HCT116 (cell line): ENCODE measurements at regions not wholly inside any gene's neighbourhood (a gene's known extent, or its start where the extent isn't known, plus 50 kb on each side); places are given as distances from the start of the nearest gene placed in this dataset.

Experiments used
- ATAC-seq: fragments of 200-7000 bp; cut with Tn5 transposase; 2 replicates; pipeline ENCODE4 v1.9.1; 2020; ENCODE audit warnings: mild to moderate bottlenecking, moderate library complexity
- BruUV-seq: library from RNA; stranded (reverse); fragments of 400-500 nt; replicated peaks from 2 replicates; lab custom pipeline; 2021; lab: Mats Ljungman, UMichigan
- CTCF ChIA-PET: fragments of 300-600 bp; sonication (Branson Sonifier 250); formaldehyde crosslinking; loops from one replicate; lab custom pipeline; 2021; ENCODE audit warnings: antibody characterized with exemption; lab: Charles Lee
- POLR2A ChIA-PET: fragments of 300-600, 350-600 bp; sonication (Branson Sonifier 250); formaldehyde crosslinking; loops from one replicate; lab custom pipeline; 2021; ENCODE audit warnings: antibody characterized with exemption; lab: Charles Lee
- RAD21 ChIA-PET, 2 experiments: fragments of 300-600 bp; sonication (Branson Sonifier 250); formaldehyde crosslinking; loops; one replicate each; lab custom pipeline; 2023; ENCODE audit warnings: low total read pairs in 2 of 2; ENCODE audit not compliant: uncharacterized antibody in 2 of 2, unreplicated experiment in 2 of 2, low non-redundant PET in 1 of 2; lab: Charles Lee
- DNase-seq: peaks from one replicate; pipeline ENCODE4 v3.0.0-alpha.2; 2010; ENCODE audit warnings: low read depth, low spot score
- H2AFZ ChIP-seq: fragments of 200-600 bp; shearing (Covaris generic), sonication (generic); 2 replicates; pipeline ENCODE4 v1.6.1; 2017; ENCODE audit warnings: low read depth, mixed run types, mixed read lengths, antibody characterized with exemption, low read length; ENCODE audit not compliant: poor library complexity, severe bottlenecking
- H3K27ac ChIP-seq: 2 replicates; pipeline ENCODE4 v1.5.1; 2012; ENCODE audit warnings: low read depth, low read length
- H3K27me3 ChIP-seq: fragments of 200-600 bp; sonication (generic); 2 replicates; pipeline ENCODE4 v1.6.1; 2016; ENCODE audit warnings: mixed run types, low read length, mixed read lengths; ENCODE audit not compliant: insufficient read depth
- H3K36me3 ChIP-seq, 2 experiments: fragments of 200-500 bp in 1 of 2; fragments of 200-600 bp in 1 of 2; sonication (Bioruptor generic) in 1 of 2; sonication (generic) in 1 of 2; 2 replicates each; pipeline versions ENCODE4 v1.5.1 to v1.6.1; 2014 to 2016; ENCODE audit warnings: low read length in 2 of 2, inconsistent platforms in 1 of 2, mixed read lengths in 1 of 2, mixed run types in 1 of 2; ENCODE audit not compliant: insufficient read depth in 2 of 2, control insufficient read depth in 1 of 2
- H3K4me1 ChIP-seq, 2 experiments: fragments of 200-600 bp in 1 of 2; sonication (generic) in 1 of 2; 2 replicates each; pipeline versions ENCODE4 v1.5.1 to v1.6.1; 2012 to 2017; ENCODE audit warnings: low read length in 2 of 2, inconsistent platforms in 1 of 2, mild to moderate bottlenecking in 1 of 2, mixed read lengths in 1 of 2, mixed run types in 1 of 2, moderate library complexity in 1 of 2; ENCODE audit not compliant: insufficient read depth in 2 of 2, control insufficient read depth in 1 of 2
- H3K4me2 ChIP-seq: fragments of 200-600 bp; sonication (generic); 2 replicates; pipeline ENCODE4 v1.6.1; 2017; ENCODE audit warnings: mixed run types, low read length, mixed read lengths
- H3K4me3 ChIP-seq, 2 experiments: fragments of 200-600 bp in 1 of 2; sonication (generic) in 1 of 2; replicated peaks in 1 of 2; 2 replicates each; pipeline ENCODE4 v1.5.1; 2011 to 2016; ENCODE audit warnings: low read length in 2 of 2, control low read depth in 1 of 2, low read depth in 1 of 2, mild to moderate bottlenecking in 1 of 2, mixed read lengths in 1 of 2, mixed run types in 1 of 2
- H3K79me2 ChIP-seq: fragments of 200-600 bp; sonication (generic); 2 replicates; pipeline ENCODE4 v1.6.1; 2017; ENCODE audit warnings: mild to moderate bottlenecking, mixed run types, low read length, moderate library complexity, mixed read lengths; ENCODE audit not compliant: insufficient read depth
- H3K9ac ChIP-seq: fragments of 200-600 bp; sonication (generic); 2 replicates; pipeline ENCODE4 v1.6.1; 2016; ENCODE audit warnings: low read length, mixed read lengths
- H3K9me2 ChIP-seq: fragments of 200-600 bp; sonication (generic), shearing (Covaris generic); 2 replicates; pipeline ENCODE4 v1.6.1; 2017; ENCODE audit warnings: mixed run types, mild to moderate bottlenecking, moderate library complexity; ENCODE audit not compliant: insufficient read depth
- H3K9me3 ChIP-seq, 2 experiments: fragments of 200-500 bp in 1 of 2; fragments of 200-600 bp in 1 of 2; sonication (Bioruptor generic) in 1 of 2; sonication (generic) in 1 of 2; 2 replicates each; pipeline ENCODE4 v1.6.1; 2014 to 2017; ENCODE audit warnings: low read length in 2 of 2, mixed read lengths in 2 of 2, inconsistent platforms in 1 of 2, low read depth in 1 of 2, mild to moderate bottlenecking in 1 of 2, mixed run types in 1 of 2, moderate library complexity in 1 of 2; ENCODE audit not compliant: control insufficient read depth in 1 of 2, insufficient read depth in 1 of 2
- H4K20me1 ChIP-seq: fragments of 200-600 bp; sonication (generic), shearing (Covaris generic); 2 replicates; pipeline ENCODE4 v1.6.1; 2017; ENCODE audit warnings: mixed run types, mild to moderate bottlenecking, moderate library complexity; ENCODE audit not compliant: insufficient read depth
- CBX3 ChIP-seq: IDR thresholded peaks from 2 replicates; pipeline ENCODE4 v1.6.1; 2012; ENCODE audit warnings: low read depth
- CEBPB ChIP-seq: IDR thresholded peaks from 2 replicates; pipeline ENCODE4 v1.6.1; 2012; ENCODE audit warnings: low read depth
- CTCF ChIP-seq, 3 experiments: fragments of 200-600 bp in 1 of 3; sonication (generic) in 1 of 3; IDR thresholded peaks in 2 of 3; conservative IDR thresholded peaks in 1 of 3; 2 replicates each; pipeline ENCODE4 v1.5.1; 2012 to 2017; ENCODE audit warnings: low read depth in 2 of 3, low read length in 2 of 3, antibody characterized with exemption in 1 of 3, borderline replicate concordance in 1 of 3, control low read depth in 1 of 3, mild to moderate bottlenecking in 1 of 3, mixed read lengths in 1 of 3, mixed run types in 1 of 3, moderate library complexity in 1 of 3; ENCODE audit not compliant: insufficient read depth in 1 of 3
- ELF1 ChIP-seq: IDR thresholded peaks from 2 replicates; pipeline ENCODE4 v1.6.1; 2012; ENCODE audit warnings: low read depth, borderline replicate concordance
- JUND ChIP-seq: IDR thresholded peaks from 2 replicates; pipeline ENCODE4 v1.6.1; 2012
- POLR2AphosphoS5 ChIP-seq: IDR thresholded peaks from 2 replicates; pipeline ENCODE4 v1.6.1; 2011; ENCODE audit warnings: mild to moderate bottlenecking, low read depth, low read length, moderate library complexity
- REST ChIP-seq: IDR thresholded peaks from 2 replicates; pipeline ENCODE4 v1.6.1; 2012; ENCODE audit warnings: low read depth
- SIN3A ChIP-seq: IDR thresholded peaks from 2 replicates; pipeline ENCODE4 v1.6.1; 2012; ENCODE audit warnings: low read depth
- SP1 ChIP-seq: IDR thresholded peaks from 2 replicates; pipeline ENCODE4 v1.6.1; 2012; ENCODE audit warnings: low read depth
- SRF ChIP-seq: IDR thresholded peaks from 2 replicates; pipeline ENCODE4 v1.6.1; 2012; ENCODE audit warnings: low read depth
- TCF7L2 ChIP-seq: IDR thresholded peaks from 2 replicates; pipeline ENCODE4 v1.7.0; 2011; ENCODE audit warnings: borderline replicate concordance, inconsistent platforms; ENCODE audit not compliant: insufficient read depth, insufficient read length; ENCODE audit errors: extremely low read depth
- YY1 ChIP-seq: IDR thresholded peaks from 2 replicates; pipeline ENCODE4 v1.6.1; 2011; ENCODE audit warnings: low read length, low read depth, moderate library complexity, mild to moderate bottlenecking; ENCODE audit not compliant: insufficient replicate concordance; ENCODE audit errors: extremely low read depth
- ZFX ChIP-seq: fragments of 450-650 bp; IDR thresholded peaks from 2 replicates; pipeline ENCODE4 v1.6.1; 2017
- intact Hi-C: fragments of 100-400 bp; cut with micrococcal nuclease; formaldehyde crosslinking; loops from 2 replicates; pipeline ENCODE4 v1.10.0; 2022

GRCh38 chr18:23341383-23341782, 111.7 kb upstream of the RIOK3 start:
- no TSS peak for BruUV-seq
- TF ChIP-seq YY1 (no peak), ZFX (no peak), ELF1 (no peak), CTCF (IDR thresholded peaks at IDR 0.05 in 2 of 3, conservative IDR thresholded peaks at IDR 0.05 in 1 of 3; ENCODE audit: borderline replicate concordance in 1 of 3, insufficient read depth in 1 of 3, low read depth in 2 of 3, low read length in 2 of 3) (no peak)
- TF ChIP-seq, all 23 proteins: peak for 0
- POLR2A ChIA-PET = no interaction called here
- Histone ChIP-seq H2AFZ (no peak overlapping the region), H4K20me1 (no peaks in the 10 kb centered on the region), H3K27ac (no peak overlapping the region), H3K9ac (no peak overlapping the region), H3K9me3 (no peaks in the 10 kb centered on the region), H3K4me1 (no peaks in the 10 kb centered on the region), H3K79me2 (no peaks in the 10 kb centered on the region), H3K36me3 (no peaks in the 10 kb centered on the region; a peak in 1 of 4 replicates), H3K9me2 (no peaks in the 10 kb centered on the region), H3K4me3 (no peak overlapping the region), H3K27me3 (no peaks in the 10 kb centered on the region), H3K4me2 (no peak overlapping the region)
- RAD21 ChIA-PET = no interaction called here
- ATAC-seq = no peak
- CTCF ChIA-PET = no interaction called here
- intact Hi-C loops = no loop called here
- no peak for DNase-seq

- intact Hi-C loops = no loop called here
- ATAC-seq (no peak), DNase-seq (no peak)
- no peaks in the 10 kb centered on the region for H4K20me1 ChIP-seq
- no peaks in the 10 kb centered on the region for H3K4me1 ChIP-seq
- no peak overlapping the region for H3K4me2 ChIP-seq
- no peaks in the 10 kb centered on the region for H3K27me3 ChIP-seq
- H3K79me2 ChIP-seq = no peaks in the 10 kb centered on the region
- ChIA-PET POLR2A (no interaction called here), RAD21 (no interaction called here), CTCF (no interaction called here)
- no peaks in the 10 kb centered on the region for H3K9me2 ChIP-seq
- no peak overlapping the region for H3K27ac ChIP-seq
- H3K9ac ChIP-seq = no peak overlapping the region
- H3K9me3 ChIP-seq = no peaks in the 10 kb centered on the region
- H3K36me3 ChIP-seq = no peaks in the 10 kb centered on the region; a peak in 1 of 4 replicates
- no TSS peak for BruUV-seq
- H3K4me3 ChIP-seq = no peak overlapping the region
- no peak overlapping the region for H2AFZ ChIP-seq
- TF ChIP-seq JUND = no peak
- TF ChIP-seq ELF1 = no peak
- TF ChIP-seq ZFX = no peak
- no peak for TF ChIP-seq SP1
- no peak for TF ChIP-seq CBX3
- TF ChIP-seq CTCF (IDR thresholded peaks at IDR 0.05 in 2 of 3, conservative IDR thresholded peaks at IDR 0.05 in 1 of 3; ENCODE audit: borderline replicate concordance in 1 of 3, insufficient read depth in 1 of 3, low read depth in 2 of 3, low read length in 2 of 3) = no peak
- no peak for TF ChIP-seq SIN3A
- no peak for TF ChIP-seq CEBPB
- no peak for TF ChIP-seq TCF7L2
- TF ChIP-seq POLR2AphosphoS5 = no peak
- TF ChIP-seq REST = no peak
- no peak for TF ChIP-seq SRF
Observed at GRCh38 chr18:23341983-23342382, 111.1 kb upstream of the RIOK3 start.
